Prostate gland (tissue), 2 donors: ENCODE measurements at regions not wholly inside any gene's neighbourhood (a gene's known extent, or its start where the extent isn't known, plus 50 kb on each side); places are given as distances from the start of the nearest gene placed in this dataset.

Source experiments
- CTCF ChIP-seq, 4 experiments: fragments of 200-600 bp in 2 of 4; fragments of 450-650 bp in 2 of 4; sonication (generic) in 2 of 4; IDR thresholded peaks; 1 replicate in 3 of 4; 2 replicates in 1 of 4; pipeline ENCODE4 v1.5.1; 2016 to 2019; ENCODE audit warnings: antibody characterized with exemption in 4 of 4, mild to moderate bottlenecking in 2 of 4, moderate library complexity in 2 of 4
- POLR2A ChIP-seq: fragments of 450-650 bp; IDR thresholded peaks from one replicate; pipeline ENCODE4 v1.6.1; 2016; ENCODE audit warnings: antibody characterized with exemption, mild to moderate bottlenecking

DNA sequence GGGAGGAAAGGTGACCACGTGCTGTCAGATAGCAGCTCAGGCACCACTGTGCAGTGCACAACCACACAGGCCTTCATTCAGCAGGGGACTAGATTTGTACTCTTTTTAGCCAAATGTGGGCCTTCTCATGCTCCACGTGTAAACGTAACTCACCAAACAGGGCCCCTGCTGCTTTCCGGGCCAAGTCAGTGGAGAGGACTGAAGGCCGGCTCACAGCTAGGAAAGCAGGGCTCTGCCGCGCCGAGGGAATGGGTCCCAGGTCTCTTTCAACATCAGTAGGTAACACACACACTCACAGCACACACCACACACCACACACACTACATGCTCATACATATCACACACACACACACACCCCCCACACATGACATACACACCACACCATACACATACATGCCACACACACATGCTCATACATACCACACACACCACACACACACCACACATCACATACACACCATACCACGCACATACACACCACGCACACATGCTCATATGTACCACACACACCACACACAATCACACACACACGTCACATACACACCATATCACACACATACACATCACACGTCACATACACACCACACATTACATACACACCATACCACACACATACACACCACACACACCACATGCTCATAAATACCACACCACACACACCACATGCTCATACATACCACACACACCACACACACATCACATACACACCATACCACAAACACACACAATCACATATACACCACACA, 124.0 kb upstream of the ERG start:
- TF ChIP-seq POLR2A (no peak), CTCF (IDR thresholded peaks at IDR 0.05) (no peak)
